Activated CD4-positive, alpha-beta T cell treated with anti-CD3 and anti-CD28 coated beads, Interleukin-2, amount 10 ng/mL, durations not matched to agents 24 days and 14 days (primary cell): ENCODE measurements at regions not wholly inside any gene's neighbourhood (a gene's known extent, or its start where the extent isn't known, plus 50 kb on each side); places are given as distances from the start of the nearest gene placed in this dataset.
"Not testable (repeated sequence)": the region's sequence is repeated elsewhere in the genome, so short reads cannot be mapped to it uniquely, and the experiment has no call there.

Experiments used
- DNase-seq: peaks from one replicate; pipeline ENCODE4 v3.0.0; 2022
- H3K27ac Mint-ChIP-seq: one replicate; pipeline ENCODE4 v1.8.0; 2022; ENCODE audit warnings: mild to moderate bottlenecking, mixed read lengths
- H3K27me3 Mint-ChIP-seq: one replicate; pipeline ENCODE4 v1.8.0; 2022; ENCODE audit warnings: mixed read lengths
- H3K36me3 Mint-ChIP-seq: one replicate; pipeline ENCODE4 v1.8.0; 2022; ENCODE audit warnings: low read depth, mild to moderate bottlenecking, mixed read lengths
- H3K4me1 Mint-ChIP-seq: one replicate; pipeline ENCODE4 v1.8.0; 2021; ENCODE audit warnings: mixed read lengths
- H3K4me3 Mint-ChIP-seq: one replicate; pipeline ENCODE4 v1.8.0; 2022; ENCODE audit warnings: mild to moderate bottlenecking, moderate library complexity, mixed read lengths
- H3K9me3 Mint-ChIP-seq: one replicate; pipeline ENCODE4 v1.8.0; 2021; ENCODE audit warnings: mixed read lengths
- intact Hi-C: fragments of 100-400 bp; cut with micrococcal nuclease; formaldehyde crosslinking; loops from one replicate; pipeline ENCODE4 v1.15.1; 2023

DNA sequence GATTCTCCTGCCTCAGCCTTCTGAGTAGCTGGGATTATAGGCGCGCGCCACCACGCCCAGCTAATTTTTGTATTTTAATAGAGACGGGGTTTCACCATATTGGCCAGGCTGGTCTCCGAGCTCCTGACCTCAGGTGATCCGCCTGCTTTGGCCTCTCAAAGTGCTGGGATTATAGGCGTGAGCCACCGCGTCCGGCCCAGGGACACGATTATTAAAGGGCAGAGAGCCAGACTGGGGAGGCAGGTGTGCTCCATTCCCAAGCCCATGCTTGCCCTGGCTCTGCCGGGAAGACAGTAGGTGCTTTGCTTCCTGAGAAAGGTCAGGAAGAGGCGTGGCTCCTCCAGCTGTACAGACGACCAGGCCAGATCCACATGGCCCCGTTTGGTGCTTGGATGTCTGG is 86.3 kb upstream of the SYT13 start:
- H3K36me3 Mint-ChIP-seq, H3K4me3 Mint-ChIP-seq, DNase-seq, H3K9me3 Mint-ChIP-seq, H3K27ac Mint-ChIP-seq, H3K4me1 Mint-ChIP-seq, intact Hi-C loops: not testable (repeated sequence)
- H3K27me3 Mint-ChIP-seq: peaks cover 25% of the 10 kb centered on the region

- Mint-ChIP-seq H3K27me3 (peaks cover 25% of the 10 kb centered on the region), H3K27ac (no peak overlapping the region), H3K4me1 (peaks cover 9% of the 10 kb centered on the region), H3K4me3 (no peak overlapping the region), H3K9me3 (no peaks in the 10 kb centered on the region), H3K36me3 (no peaks in the 10 kb centered on the region)
- peak; percentile 87 for DNase-seq
- intact Hi-C loops: loop anchor here (1.0 to 2.0 kb wide), 2 partner anchors 283 to 401 kb away; no protein-coding TSS in a partner anchor
Observed at GRCh38 chr11:45371251-45372115, 85.3 kb upstream of the SYT13 start.

- Mint-ChIP-seq H3K36me3 (no peaks in the 10 kb centered on the region), H3K27me3 (peaks cover 27% of the 10 kb centered on the region), H3K4me1 (peaks cover 6% of the 10 kb centered on the region), H3K4me3 (no peak overlapping the region), H3K27ac (no peak overlapping the region), H3K9me3 (no peaks in the 10 kb centered on the region)
- intact Hi-C loops: no loop called here
- DNase-seq: no peak
Observed at GRCh38 chr11:45369313-45369712, 83.2 kb upstream of the SYT13 start.

DNA sequence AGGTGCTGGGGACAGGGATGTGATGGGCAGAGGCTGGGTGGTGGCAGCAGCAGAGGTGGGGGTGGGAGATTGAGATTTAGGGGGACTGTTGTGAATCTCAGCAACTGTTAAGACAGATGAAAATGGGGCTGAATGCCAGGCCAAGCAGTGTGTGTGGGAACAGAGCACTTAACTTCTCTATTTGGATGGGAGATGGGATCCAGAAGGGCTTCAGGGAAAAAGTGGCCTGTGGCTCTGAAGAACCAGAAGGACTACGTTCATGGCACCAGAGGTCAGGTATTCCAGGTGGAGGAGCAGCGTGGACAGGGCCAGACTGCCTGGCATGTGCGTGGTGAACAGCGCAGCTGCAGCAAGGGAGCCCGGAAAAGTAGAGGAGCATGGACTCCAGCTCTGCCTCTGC is 82.6 kb upstream of the SYT13 start:
- no peaks in the 10 kb centered on the region for H3K9me3 Mint-ChIP-seq
- H3K4me1 Mint-ChIP-seq: peaks cover 6% of the 10 kb centered on the region
- H3K27ac Mint-ChIP-seq: no peak overlapping the region
- peaks cover 29% of the 10 kb centered on the region for H3K27me3 Mint-ChIP-seq
- no peak for DNase-seq
- intact Hi-C loops: no loop called here
- no peak overlapping the region for H3K4me3 Mint-ChIP-seq
- H3K36me3 Mint-ChIP-seq: no peaks in the 10 kb centered on the region

GRCh38 chr11:45366619-45367190 is 80.6 kb upstream of the SYT13 start:
- intact Hi-C loops: no loop called here
- Mint-ChIP-seq H3K4me1 (peaks cover 6% of the 10 kb centered on the region), H3K36me3 (no peaks in the 10 kb centered on the region), H3K27me3 (peaks cover 28% of the 10 kb centered on the region), H3K9me3 (no peaks in the 10 kb centered on the region), H3K27ac (no peak overlapping the region), H3K4me3 (no peak overlapping the region)
- DNase-seq: no peak

DNA sequence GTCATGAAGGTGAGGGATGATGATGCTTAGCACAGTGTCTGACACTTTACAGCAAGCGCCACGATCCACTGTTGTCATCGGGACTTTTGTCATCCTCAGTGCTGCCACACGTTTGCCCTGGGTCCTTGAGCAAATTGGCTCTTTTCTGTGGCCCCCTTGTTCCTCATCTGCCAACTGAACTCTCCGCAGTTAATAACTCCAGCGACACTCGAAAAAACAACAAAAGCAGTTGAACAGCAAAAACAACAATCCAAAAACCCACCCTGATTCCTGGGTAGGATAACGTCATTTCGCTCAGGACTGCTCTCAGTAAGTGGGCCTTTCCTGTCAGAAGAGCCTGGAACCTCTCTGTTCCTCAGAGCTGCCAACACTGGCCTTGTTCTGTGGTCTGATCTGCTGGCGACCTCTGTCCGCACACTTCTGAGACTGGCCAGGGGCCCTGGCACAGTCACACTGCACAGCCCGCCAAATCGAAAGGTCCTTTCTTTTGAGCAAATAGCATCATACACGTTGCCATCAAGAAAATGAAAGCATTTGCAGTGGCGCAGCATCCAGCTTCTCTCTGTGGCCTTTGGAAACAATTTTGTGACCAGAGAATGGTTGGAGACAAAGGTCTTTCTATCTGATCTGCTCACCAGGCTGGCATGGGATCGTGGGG is 79.9 kb upstream of the SYT13 start:
- no peaks in the 10 kb centered on the region for H3K9me3 Mint-ChIP-seq
- H3K27ac Mint-ChIP-seq: no peak overlapping the region
- H3K27me3 Mint-ChIP-seq: peaks cover 27% of the 10 kb centered on the region
- H3K4me3 Mint-ChIP-seq: no peak overlapping the region
- H3K36me3 Mint-ChIP-seq: no peaks in the 10 kb centered on the region
- peaks cover 5% of the 10 kb centered on the region for H3K4me1 Mint-ChIP-seq
- intact Hi-C loops: no loop called here
- DNase-seq: no peak

- H3K27me3 Mint-ChIP-seq: peaks cover 39% of the 10 kb centered on the region
- no peaks in the 10 kb centered on the region for H3K4me1 Mint-ChIP-seq
- DNase-seq: no peak
- H3K36me3 Mint-ChIP-seq: no peaks in the 10 kb centered on the region
- no peak overlapping the region for H3K27ac Mint-ChIP-seq
- intact Hi-C loops: no loop called here
- no peaks in the 10 kb centered on the region for H3K9me3 Mint-ChIP-seq
- no peak overlapping the region for H3K4me3 Mint-ChIP-seq
Observed at GRCh38 chr11:45362636-45363035, 76.5 kb upstream of the SYT13 start.

- no peak overlapping the region for H3K4me3 Mint-ChIP-seq
- peaks cover 44% of the 10 kb centered on the region for H3K27me3 Mint-ChIP-seq
- peaks cover 3% of the 10 kb centered on the region for H3K9me3 Mint-ChIP-seq
- DNase-seq: no peak
- H3K36me3 Mint-ChIP-seq: no peaks in the 10 kb centered on the region
- no peak overlapping the region for H3K27ac Mint-ChIP-seq
- intact Hi-C loops: no loop called here
- H3K4me1 Mint-ChIP-seq: no peaks in the 10 kb centered on the region
Observed at GRCh38 chr11:45361551-45361950, 75.4 kb upstream of the SYT13 start.

DNA sequence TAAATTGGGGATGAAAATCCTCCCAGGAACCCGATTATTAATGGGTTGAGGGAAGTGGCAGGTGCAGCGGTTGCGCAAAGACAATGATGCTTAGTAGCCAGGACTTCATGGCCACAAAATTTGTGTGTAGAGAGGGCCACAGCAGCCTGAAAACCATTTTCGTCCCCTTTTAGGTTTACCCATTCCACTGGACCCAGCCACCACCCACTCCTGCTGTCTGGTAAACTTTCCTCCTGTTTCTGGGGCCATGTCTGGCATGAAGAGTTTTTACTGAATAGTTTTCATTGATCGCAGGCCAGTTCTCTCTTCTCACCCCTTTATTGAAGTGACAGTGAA is 69.5 kb upstream of the SYT13 start:
- H3K36me3 Mint-ChIP-seq: peaks cover 4% of the 10 kb centered on the region
- H3K27me3 Mint-ChIP-seq: peaks cover 35% of the 10 kb centered on the region
- peak overlapping the region; percentile 25 for H3K27ac Mint-ChIP-seq
- H3K4me1 Mint-ChIP-seq: peaks cover 11% of the 10 kb centered on the region
- H3K4me3 Mint-ChIP-seq: peak overlapping the region; percentile 80
- DNase-seq: no peak
- peaks cover 23% of the 10 kb centered on the region for H3K9me3 Mint-ChIP-seq
- intact Hi-C loops: loop anchor here (1.0 kb wide), 1 partner anchor 15 kb away; no protein-coding TSS in a partner anchor

DNA sequence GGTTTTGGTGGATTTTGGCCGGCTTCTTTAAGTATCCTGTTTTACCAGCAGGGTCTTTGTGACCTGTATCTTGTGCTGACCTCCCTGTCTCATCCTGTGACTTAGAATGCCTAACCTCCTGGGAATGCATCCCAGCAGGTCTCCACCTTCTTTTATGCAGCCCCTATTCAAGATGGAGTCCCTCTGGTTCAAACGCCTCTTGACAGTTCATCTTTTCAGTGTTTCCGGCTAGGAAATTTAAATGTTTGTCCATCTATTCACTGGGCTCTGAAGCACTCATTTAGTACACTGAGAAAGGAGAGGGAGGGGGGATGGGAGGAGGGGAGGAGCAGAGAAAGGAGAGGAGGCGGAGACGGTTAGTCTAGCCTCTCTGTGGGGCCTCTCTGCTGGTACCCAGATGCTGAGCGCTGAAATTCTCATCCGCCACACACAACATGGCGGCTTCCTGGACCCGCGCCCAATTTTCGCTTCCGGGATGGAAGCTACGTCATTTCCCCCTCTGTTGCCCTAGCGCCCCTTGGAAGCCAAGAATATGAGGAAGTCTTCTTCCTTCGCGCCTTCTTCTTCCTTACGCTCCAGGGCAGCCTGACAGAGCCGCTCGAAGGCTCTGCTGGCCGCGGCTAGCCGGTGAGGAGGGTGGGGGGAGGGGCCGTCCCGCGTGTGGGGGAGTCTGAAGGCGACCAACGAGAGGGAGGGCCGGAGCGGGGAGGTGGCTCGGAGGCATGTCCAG is 69.0 kb upstream of the SYT13 start:
- H3K9me3 Mint-ChIP-seq: peaks cover 23% of the 10 kb centered on the region
- DNase-seq: peak; percentile 96
- peaks cover 36% of the 10 kb centered on the region for H3K27me3 Mint-ChIP-seq
- H3K36me3 Mint-ChIP-seq: peaks cover 4% of the 10 kb centered on the region
- peak overlapping the region; percentile 80 for H3K4me3 Mint-ChIP-seq
- H3K4me1 Mint-ChIP-seq: peaks cover 13% of the 10 kb centered on the region
- H3K27ac Mint-ChIP-seq: peak overlapping the region; percentile 77
- intact Hi-C loops: loop anchor here (1.0 kb wide), 1 partner anchor 15 kb away; no protein-coding TSS in a partner anchor

DNA sequence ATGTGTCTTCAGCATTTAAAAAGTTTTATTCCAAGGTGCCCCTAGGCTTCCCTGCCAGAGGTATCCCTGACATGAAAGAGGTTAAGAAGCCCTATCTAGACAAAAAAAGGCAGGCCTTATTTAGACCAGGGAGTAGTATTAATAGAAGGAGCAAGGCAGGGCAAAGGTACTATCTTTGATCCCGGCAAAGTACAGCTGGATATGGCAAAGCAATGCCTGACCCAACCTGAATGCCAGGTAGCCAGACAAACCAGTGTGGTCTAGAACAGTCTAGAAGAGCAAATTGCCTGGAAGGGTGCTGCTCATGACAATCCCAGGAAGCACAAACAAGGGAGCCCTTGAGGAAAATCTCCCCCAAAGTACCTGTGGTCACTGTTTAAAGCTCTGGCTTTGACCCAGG is 62.6 kb upstream of the SYT13 start:
- peaks cover 48% of the 10 kb centered on the region for H3K27me3 Mint-ChIP-seq
- intact Hi-C loops: no loop called here

DNA sequence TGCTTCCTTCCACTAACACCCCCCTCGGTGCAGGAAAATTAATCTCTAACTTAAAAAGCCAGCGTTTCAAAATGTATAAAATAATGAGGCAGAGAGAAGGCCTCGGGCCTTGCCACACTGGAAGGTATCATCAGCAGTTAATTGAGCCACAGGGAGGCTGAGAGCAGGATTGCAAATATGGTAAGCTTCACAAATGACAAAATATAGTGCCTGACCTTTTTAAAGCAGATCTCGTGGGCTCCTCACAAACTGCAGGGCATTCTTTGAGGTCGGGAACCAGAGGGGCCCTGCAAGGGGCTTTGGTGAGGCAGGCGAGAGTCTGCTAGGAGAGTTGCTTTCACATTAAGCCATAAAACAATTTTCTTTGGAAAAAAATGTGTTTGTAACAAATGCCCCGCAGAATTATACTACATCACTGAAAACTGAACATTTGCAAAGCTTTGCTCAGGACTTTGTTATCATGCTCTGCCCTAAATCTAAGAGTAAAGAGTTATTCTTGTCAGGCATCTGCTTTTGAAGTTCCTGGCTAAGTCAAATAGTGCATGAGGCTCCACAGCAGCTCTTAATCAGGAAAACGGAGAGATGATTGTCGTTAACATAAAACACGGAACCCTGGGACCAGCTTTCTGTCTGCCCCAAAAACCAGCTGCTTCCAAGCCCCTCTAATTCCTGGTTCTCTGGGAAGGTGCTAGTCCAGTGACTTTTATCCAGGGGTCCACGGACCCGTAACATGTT is 61.4 kb upstream of the SYT13 start:
- no peaks in the 10 kb centered on the region for H3K36me3 Mint-ChIP-seq
- H3K27ac Mint-ChIP-seq: no peak overlapping the region
- no peak for DNase-seq
- H3K9me3 Mint-ChIP-seq: no peaks in the 10 kb centered on the region
- H3K4me3 Mint-ChIP-seq: no peak overlapping the region
- peaks cover 5% of the 10 kb centered on the region for H3K4me1 Mint-ChIP-seq
- intact Hi-C loops: no loop called here
- H3K27me3 Mint-ChIP-seq: peaks cover 50% of the 10 kb centered on the region

More for the DNA sequence above, 62.6 kb upstream of the SYT13 start:
- H3K36me3 Mint-ChIP-seq: no peaks in the 10 kb centered on the region
- DNase-seq: no peak
- H3K4me1 Mint-ChIP-seq: peaks cover 5% of the 10 kb centered on the region
- no peak overlapping the region for H3K4me3 Mint-ChIP-seq
- H3K27ac Mint-ChIP-seq: no peak overlapping the region
- peaks cover 7% of the 10 kb centered on the region for H3K9me3 Mint-ChIP-seq

DNA sequence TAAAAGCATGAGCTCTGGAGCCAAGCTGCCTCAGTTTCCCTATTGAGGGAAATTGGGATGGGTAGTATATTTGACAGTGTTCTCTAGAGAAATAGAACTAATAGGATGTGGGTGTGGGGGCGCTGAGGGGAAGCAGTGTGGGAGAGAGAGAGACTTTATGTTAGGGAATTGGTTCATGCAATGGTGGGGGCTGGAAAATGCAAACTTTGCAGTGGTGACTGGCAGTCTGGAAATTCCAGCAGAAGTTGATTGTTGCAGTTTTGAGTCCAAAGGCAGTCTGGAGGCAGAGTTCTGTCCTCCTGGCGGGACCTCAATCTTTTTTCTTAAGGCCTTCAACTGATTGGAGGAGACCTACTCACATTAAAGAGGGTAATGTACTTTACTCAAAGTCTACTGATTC is 59.4 kb upstream of the SYT13 start:
- H3K27me3 Mint-ChIP-seq: peaks cover 43% of the 10 kb centered on the region
- intact Hi-C loops: no loop called here
- H3K36me3 Mint-ChIP-seq: no peaks in the 10 kb centered on the region
- H3K9me3 Mint-ChIP-seq: no peaks in the 10 kb centered on the region
- no peak for DNase-seq
- H3K4me3 Mint-ChIP-seq: no peak overlapping the region
- no peak overlapping the region for H3K27ac Mint-ChIP-seq
- peaks cover under 1% of the 10 kb centered on the region for H3K4me1 Mint-ChIP-seq
